ENCODE measurements at regions not wholly inside any gene's neighbourhood (a gene's known extent, or its start where the extent isn't known, plus 50 kb on each side); places are given as distances from the start of the nearest gene placed in this dataset.

GRCh38 chr2:217327953-217328621 is 468.2 kb upstream of the TNP1 start:
- H3K27ac Mint-ChIP-seq: no peak overlapping the region
- H3K4me3 ChIP-seq (ENCODE audit: control extremely low read depth in 1 of 5, extremely low read depth in 1 of 5, insufficient read depth in 1 of 5, low read depth in 2 of 5, low read length in 4 of 5): no peak overlapping the region
- H3K79me2 ChIP-seq (ENCODE audit: control insufficient read depth, insufficient read depth, low read length): no peaks in the 10 kb centered on the region
- no peaks in the 10 kb centered on the region for H3K4me1 ChIP-seq (ENCODE audit: control insufficient read depth in 2 of 2, insufficient read depth in 2 of 2, low read length in 2 of 2)
- no peaks in the 10 kb centered on the region for H3K4me1 Mint-ChIP-seq
- peaks cover 58% of the 10 kb centered on the region for H3K27me3 Mint-ChIP-seq
- H3K9me3 ChIP-seq (ENCODE audit: control extremely low read depth in 1 of 3, control insufficient read depth in 2 of 3, insufficient read depth in 1 of 3, low read length in 2 of 3): peaks cover 0 to 13% (median 10%) of the 10 kb centered on the region in 3 donors
- no peak overlapping the region for H2AFZ ChIP-seq (ENCODE audit: insufficient read depth, low read depth, low read length, poor library complexity, severe bottlenecking)
- TF ChIP-seq CTCF (IDR thresholded peaks at IDR 0.05): no peak
- no peak for TF ChIP-seq EZH2 (IDR thresholded peaks at IDR 0.05; ENCODE audit: borderline replicate concordance, insufficient read depth, low read depth, low read length, poor library complexity, severe bottlenecking)
- 92% methylated on average over 2 of the region's 3 CpGs for WGBS (ENCODE audit: insufficient coverage)
- no peak for DNase-seq
- no peak overlapping the region for H3K27ac ChIP-seq (ENCODE audit: low read length in 2 of 2)
- H4K20me1 ChIP-seq (ENCODE audit: control insufficient read depth, insufficient read depth, low read length, poor library complexity, severe bottlenecking): no peaks in the 10 kb centered on the region
- intact Hi-C loops (cut with micrococcal nuclease): no loop called here
- H3K9me3 Mint-ChIP-seq (ENCODE audit: insufficient read depth): peaks cover 6% of the 10 kb centered on the region
- CTCF ChIA-PET: no interaction called here
- H3K27me3 ChIP-seq (replicated peaks in 1 of 4; ENCODE audit: control extremely low read depth in 1 of 4, control insufficient read depth in 3 of 4, insufficient read depth in 4 of 4, low read length in 3 of 4): peaks cover 0 to 25% (median 17%) of the 10 kb centered on the region in 4 experiments
- no peak overlapping the region for H3K4me3 Mint-ChIP-seq
- POLR2A ChIA-PET: no interaction called here
- H3K36me3 ChIP-seq (replicated peaks in 1 of 2; ENCODE audit: control extremely low read depth in 1 of 2, control insufficient read depth in 1 of 2, extremely low read depth in 1 of 2, insufficient read depth in 2 of 2, low read length in 1 of 2): no peaks in the 10 kb centered on the region
- no peak for ATAC-seq (ENCODE audit: low read depth)
- H3K4me2 ChIP-seq (replicated peaks; ENCODE audit: low read depth, low read length, poor library complexity, severe bottlenecking): no peak overlapping the region
- no peak overlapping the region for H3K9ac ChIP-seq (ENCODE audit: low read length)

- Histone ChIP-seq H3K36me3 (replicated peaks in 1 of 2; ENCODE audit: control extremely low read depth in 1 of 2, control insufficient read depth in 1 of 2, extremely low read depth in 1 of 2, insufficient read depth in 2 of 2, low read length in 1 of 2) (no peaks in the 10 kb centered on the region), H3K27me3 (replicated peaks in 1 of 4; ENCODE audit: control extremely low read depth in 1 of 4, control insufficient read depth in 3 of 4, insufficient read depth in 4 of 4, low read length in 3 of 4) (peaks cover 0 to 25% (median 18%) of the 10 kb centered on the region in 4 experiments), H3K4me1 (ENCODE audit: control insufficient read depth in 2 of 2, insufficient read depth in 2 of 2, low read length in 2 of 2) (no peaks in the 10 kb centered on the region), H3K9ac (ENCODE audit: low read length) (no peak overlapping the region), H3K4me2 (replicated peaks; ENCODE audit: low read depth, low read length, poor library complexity, severe bottlenecking) (no peak overlapping the region), H4K20me1 (ENCODE audit: control insufficient read depth, insufficient read depth, low read length, poor library complexity, severe bottlenecking) (no peaks in the 10 kb centered on the region), H2AFZ (ENCODE audit: insufficient read depth, low read depth, low read length, poor library complexity, severe bottlenecking) (no peak overlapping the region), H3K79me2 (ENCODE audit: control insufficient read depth, insufficient read depth, low read length) (no peaks in the 10 kb centered on the region), H3K27ac (ENCODE audit: low read length in 2 of 2) (no peak overlapping the region), H3K9me3 (ENCODE audit: control extremely low read depth in 1 of 3, control insufficient read depth in 2 of 3, insufficient read depth in 1 of 3, low read length in 2 of 3) (peaks cover 0 to 13% (median 8%) of the 10 kb centered on the region in 3 donors), H3K4me3 (ENCODE audit: control extremely low read depth in 1 of 5, extremely low read depth in 1 of 5, insufficient read depth in 1 of 5, low read depth in 2 of 5, low read length in 4 of 5) (no peak overlapping the region)
- ATAC-seq (ENCODE audit: low read depth): no peak
- ChIA-PET POLR2A (no interaction called here), CTCF (no interaction called here)
- intact Hi-C loops (cut with micrococcal nuclease): no loop called here
- TF ChIP-seq CTCF (IDR thresholded peaks at IDR 0.05): no peak
- TF ChIP-seq EZH2 (IDR thresholded peaks at IDR 0.05; ENCODE audit: borderline replicate concordance, insufficient read depth, low read depth, low read length, poor library complexity, severe bottlenecking): no peak
- no peak for DNase-seq
- Mint-ChIP-seq H3K27ac (no peak overlapping the region), H3K9me3 (ENCODE audit: insufficient read depth) (peaks cover 6% of the 10 kb centered on the region), H3K27me3 (peaks cover 52% of the 10 kb centered on the region), H3K4me1 (no peaks in the 10 kb centered on the region), H3K4me3 (no peak overlapping the region)
- no CpG with 5 or more reads among the region's 1 CpG for WGBS (ENCODE audit: insufficient coverage)
These were observed 466.6 kb upstream of the TNP1 start for GRCh38 chr2:217326238-217327022.
